ENCODE measurements at regions not wholly inside any gene's neighbourhood (a gene's known extent, or its start where the extent isn't known, plus 50 kb on each side); places are given as distances from the start of the nearest gene placed in this dataset.

GRCh38 chr4:126268106-126268505 lies 953.4 kb downstream of the FAT4 start:
- DNase-seq = no peak
- in situ Hi-C loops (cut with MboI; ENCODE audit: low pct_unique_long_range_greater_than_20kb, low sequenced_read_pairs) = no loop called here

- DNase-seq = no peak
- in situ Hi-C loops (cut with MboI; ENCODE audit: low pct_unique_long_range_greater_than_20kb, low sequenced_read_pairs) = no loop called here
Observed at GRCh38 chr4:126269106-126269505, 954.4 kb downstream of the FAT4 start.

- DNase-seq = no peak
- in situ Hi-C loops (cut with MboI; ENCODE audit: low pct_unique_long_range_greater_than_20kb, low sequenced_read_pairs) = no loop called here
Observed at GRCh38 chr4:126271292-126271691, 956.5 kb downstream of the FAT4 start.

DNA sequence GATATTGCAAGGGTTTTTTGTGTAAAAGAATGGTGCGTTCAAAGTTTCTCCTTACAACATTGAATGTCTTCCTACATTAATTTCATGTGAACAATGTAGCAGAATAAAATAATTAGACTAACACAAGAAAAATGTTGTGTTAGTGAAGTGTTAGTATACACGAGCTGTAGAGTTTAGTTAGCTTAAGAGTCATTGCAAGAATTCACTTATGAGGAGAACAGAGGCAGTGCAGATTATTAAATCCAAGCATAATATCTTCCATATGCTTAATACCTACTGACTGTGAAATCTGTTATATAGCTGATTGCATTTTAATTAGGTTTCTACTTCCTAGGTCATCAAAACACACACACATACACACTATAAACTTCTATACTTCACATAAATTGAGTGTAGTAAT lies 959.0 kb downstream of the FAT4 start:
- in situ Hi-C loops (cut with MboI; ENCODE audit: low pct_unique_long_range_greater_than_20kb, low sequenced_read_pairs) = no loop called here

DNA sequence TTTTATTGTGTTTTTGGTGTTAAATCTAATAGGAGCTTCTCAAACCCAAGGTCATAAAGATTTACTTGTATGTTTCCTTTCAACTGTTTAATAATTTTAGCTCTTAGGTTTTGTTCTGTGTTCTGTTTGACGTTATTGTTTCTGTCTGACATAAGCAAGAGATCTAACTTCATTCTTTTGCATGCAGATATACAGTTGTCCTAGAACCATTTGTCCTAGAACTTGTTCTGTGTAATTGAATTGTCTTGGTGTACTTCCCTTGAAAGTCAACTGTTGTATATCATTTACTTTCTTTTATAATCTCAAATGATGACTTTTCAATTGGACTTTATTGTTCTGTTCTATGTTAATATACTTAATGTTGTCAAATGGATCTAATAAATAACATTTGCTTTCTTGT lies 977.1 kb downstream of the FAT4 start:
- in situ Hi-C loops (cut with MboI; ENCODE audit: low pct_unique_long_range_greater_than_20kb, low sequenced_read_pairs) = no loop called here
- no peak for DNase-seq

More for the DNA sequence above, 959.0 kb downstream of the FAT4 start:
- DNase-seq = no peak

DNA sequence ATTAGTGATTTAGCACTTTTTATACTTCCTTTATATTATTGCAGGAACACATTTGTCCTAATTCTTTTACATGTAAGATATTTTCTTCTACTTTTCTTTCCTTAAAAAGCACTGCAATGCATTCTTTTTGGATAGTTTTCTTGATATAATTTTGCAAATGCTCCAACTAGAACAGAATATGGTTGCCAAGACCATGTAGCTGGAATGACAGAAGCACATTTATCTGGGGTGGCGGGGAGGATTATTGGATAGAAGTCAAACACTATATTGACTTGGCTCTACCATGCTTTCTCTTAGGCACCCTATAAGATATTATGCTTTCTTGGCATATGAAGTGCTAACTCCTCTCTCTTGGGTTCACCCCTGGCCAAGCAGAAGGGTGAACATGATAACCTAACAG lies 983.5 kb downstream of the FAT4 start:
- no peak for DNase-seq
- in situ Hi-C loops (cut with MboI; ENCODE audit: low pct_unique_long_range_greater_than_20kb, low sequenced_read_pairs) = no loop called here

DNA sequence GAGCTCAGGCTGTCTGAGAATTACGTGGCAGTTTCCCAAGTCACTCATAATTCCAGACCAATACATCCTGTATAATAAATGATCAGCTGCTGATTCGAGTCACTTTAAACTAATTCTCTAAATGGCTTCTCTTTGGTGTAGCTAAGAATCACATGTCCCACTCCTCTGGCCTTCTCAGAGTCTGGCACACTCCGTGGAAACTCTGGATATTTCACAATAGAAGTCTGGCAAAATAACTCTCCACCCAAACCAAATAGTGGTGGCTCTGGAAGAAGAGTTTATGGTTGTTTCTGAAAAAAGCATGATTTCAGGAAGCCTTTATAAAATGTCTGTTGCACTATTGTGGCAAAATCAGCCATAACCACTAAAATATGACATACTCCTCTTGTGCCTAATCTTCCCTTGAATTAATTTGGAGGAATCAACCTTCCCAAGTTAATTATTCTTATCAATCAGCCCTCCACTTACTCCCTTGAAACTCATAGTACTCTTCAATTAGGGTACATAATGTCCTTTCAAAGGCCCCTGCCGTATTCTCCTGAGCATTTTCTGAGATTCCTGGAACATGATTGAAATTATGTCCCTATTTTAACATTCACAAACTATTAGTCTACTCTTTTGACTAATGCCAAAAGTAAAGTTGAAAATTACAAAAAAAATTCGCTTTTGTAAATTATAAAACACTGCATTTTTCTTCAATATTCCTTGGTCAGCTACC lies 991.6 kb downstream of the FAT4 start:
- no peak for DNase-seq
- in situ Hi-C loops (cut with MboI; ENCODE audit: low pct_unique_long_range_greater_than_20kb, low sequenced_read_pairs) = no loop called here

- in situ Hi-C loops (cut with MboI; ENCODE audit: low pct_unique_long_range_greater_than_20kb, low sequenced_read_pairs) = no loop called here
- no peak for DNase-seq
Observed at GRCh38 chr4:126318376-126318775, 1003.6 kb downstream of the FAT4 start.

DNA sequence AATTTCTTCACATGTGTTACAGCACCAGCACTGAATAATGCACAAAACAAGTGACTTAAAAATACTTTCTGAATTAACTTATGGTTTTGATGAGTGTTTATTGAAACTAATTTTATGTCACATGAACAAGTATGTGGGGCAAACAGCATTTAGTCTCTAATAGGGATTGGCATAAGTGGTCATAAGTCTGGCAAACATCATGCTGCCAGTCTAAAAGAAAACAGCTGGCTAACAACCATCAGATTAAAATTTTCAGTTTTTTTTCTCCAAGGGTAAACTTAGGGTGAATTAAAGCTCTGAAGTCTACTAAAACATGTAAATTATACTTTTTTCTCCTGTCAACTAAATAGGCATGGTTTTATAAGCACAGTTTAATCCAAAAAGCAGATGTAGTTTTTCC lies 1014.2 kb downstream of the FAT4 start:
- in situ Hi-C loops (cut with MboI; ENCODE audit: low pct_unique_long_range_greater_than_20kb, low sequenced_read_pairs) = no loop called here
- DNase-seq = no peak

GRCh38 chr4:126338548-126338947 lies 1023.8 kb downstream of the FAT4 start:
- no peak for DNase-seq
- in situ Hi-C loops (cut with MboI; ENCODE audit: low pct_unique_long_range_greater_than_20kb, low sequenced_read_pairs) = no loop called here

DNA sequence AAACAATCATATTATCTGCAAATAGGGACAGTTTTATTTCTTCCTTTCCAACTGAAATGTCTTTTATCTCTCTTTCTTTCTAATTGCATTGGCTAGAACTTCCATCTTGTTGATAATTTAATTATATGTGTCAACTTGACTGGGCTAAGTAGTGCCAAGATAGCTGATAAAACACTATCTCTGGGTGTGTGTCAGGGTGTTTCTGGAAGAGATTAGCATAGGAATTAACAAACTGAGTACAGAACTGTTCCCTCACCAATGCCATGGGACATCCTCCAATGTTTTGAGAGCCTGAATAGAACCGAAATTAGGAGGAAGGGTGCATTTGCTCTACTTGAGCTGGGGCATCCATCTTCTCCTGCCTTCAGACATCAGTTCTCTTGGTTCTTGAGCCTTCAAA lies 1027.2 kb downstream of the FAT4 start:
- in situ Hi-C loops (cut with MboI; ENCODE audit: low pct_unique_long_range_greater_than_20kb, low sequenced_read_pairs) = no loop called here
- DNase-seq = no peak

DNA sequence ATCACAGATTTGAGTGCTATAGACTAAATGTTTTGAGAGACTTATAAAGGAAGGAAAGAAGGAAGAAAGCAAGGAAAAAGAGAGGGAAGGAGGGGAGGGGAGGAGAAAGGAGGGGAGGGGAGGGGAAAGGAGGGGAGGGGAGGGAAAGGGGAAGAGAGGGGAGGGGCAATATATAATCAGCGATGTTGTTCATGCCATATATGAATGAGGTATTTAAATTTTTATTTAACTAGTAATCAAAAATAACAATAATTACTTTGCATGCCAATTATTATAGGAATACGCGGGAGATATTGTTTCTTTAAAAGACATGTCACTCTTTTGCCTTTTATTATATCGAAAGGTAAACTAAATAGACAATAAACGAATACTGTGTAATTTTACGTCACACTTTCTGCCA lies 1029.7 kb downstream of the FAT4 start:
- no peak for DNase-seq
- in situ Hi-C loops (cut with MboI; ENCODE audit: low pct_unique_long_range_greater_than_20kb, low sequenced_read_pairs) = no loop called here

DNA sequence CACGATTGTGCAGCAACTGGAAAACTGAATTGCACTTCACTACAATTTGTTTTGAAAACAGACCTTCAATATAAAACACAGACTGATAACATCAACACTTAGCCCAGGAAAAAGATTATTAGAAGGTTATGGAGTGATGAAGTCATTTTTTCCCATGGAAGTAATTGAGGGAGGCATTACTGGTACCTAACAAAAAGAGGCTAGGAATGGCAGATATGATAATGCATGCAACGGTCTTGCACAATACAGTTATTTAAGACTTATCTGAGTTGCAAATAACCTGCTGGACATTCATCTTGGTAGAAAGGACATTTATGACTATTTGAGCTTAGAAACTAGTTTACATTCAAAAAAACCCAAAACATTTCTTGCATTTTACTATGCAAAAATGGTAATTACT lies 1031.9 kb downstream of the FAT4 start:
- DNase-seq = no peak
- in situ Hi-C loops (cut with MboI; ENCODE audit: low pct_unique_long_range_greater_than_20kb, low sequenced_read_pairs) = no loop called here

DNA sequence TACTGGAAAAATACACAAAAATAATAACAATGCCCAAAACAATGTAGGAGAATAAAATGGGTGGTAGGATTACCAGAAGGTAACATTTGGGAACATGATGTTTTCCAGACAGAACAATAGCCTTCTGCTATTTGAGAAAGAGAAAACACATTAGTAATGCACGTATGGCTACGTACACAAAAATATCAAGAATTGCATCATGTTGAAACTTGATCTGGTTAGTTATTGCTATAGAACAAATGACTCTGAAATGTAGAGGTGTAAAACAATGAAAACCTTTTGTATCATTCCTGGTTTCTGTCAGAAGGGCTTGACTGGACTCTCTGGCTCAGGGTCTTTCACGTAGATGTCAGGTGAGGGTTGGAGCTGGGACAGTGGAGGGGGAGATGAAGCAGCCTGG lies 1040.0 kb downstream of the FAT4 start:
- in situ Hi-C loops (cut with MboI; ENCODE audit: low pct_unique_long_range_greater_than_20kb, low sequenced_read_pairs) = no loop called here
- no peak for DNase-seq

DNA sequence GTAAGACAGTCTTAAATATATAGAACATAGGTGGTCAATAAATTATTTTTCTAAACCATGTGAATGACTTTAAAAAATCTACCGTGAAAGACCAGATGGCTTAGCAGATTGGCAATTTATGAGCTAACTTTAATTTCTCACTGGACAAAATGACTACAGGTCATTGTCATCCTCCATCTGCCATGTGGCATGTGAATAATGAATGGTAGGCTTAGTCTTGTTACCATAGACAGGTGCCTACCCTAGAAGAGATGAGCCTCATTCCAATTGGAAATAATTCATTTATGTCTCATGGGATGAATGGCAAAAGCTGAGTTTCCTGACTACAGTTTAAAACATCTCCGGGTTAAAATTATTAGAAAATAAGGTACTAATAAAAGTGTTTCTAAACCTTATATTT lies 1043.3 kb downstream of the FAT4 start:
- in situ Hi-C loops (cut with MboI; ENCODE audit: low pct_unique_long_range_greater_than_20kb, low sequenced_read_pairs) = no loop called here
- DNase-seq = no peak

DNA sequence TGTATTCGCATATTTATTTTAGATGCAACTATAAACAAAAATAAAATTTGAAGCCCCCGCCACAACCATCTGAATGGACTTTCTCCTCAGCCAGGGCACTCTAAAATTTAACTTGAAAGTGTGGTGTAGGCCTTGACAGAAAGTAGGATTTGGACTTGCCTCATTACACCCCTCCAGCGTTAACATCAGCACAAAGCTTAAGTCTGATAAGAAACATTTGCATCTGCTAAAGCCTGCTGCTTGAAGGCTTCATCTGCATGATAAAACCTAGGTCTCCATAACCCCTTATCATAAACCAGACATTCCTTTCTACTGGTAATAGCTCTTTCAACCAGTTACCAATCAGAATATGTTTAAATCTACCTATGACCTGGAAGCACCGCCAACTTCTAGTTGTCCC lies 1046.5 kb downstream of the FAT4 start:
- in situ Hi-C loops (cut with MboI; ENCODE audit: low pct_unique_long_range_greater_than_20kb, low sequenced_read_pairs) = no loop called here
- DNase-seq = no peak

- in situ Hi-C loops (cut with MboI; ENCODE audit: low pct_unique_long_range_greater_than_20kb, low sequenced_read_pairs) = no loop called here
- no peak for DNase-seq
Observed at GRCh38 chr4:126364311-126364911, 1049.7 kb downstream of the FAT4 start.

GRCh38 chr4:126369076-126369475 lies 1054.3 kb downstream of the FAT4 start:
- in situ Hi-C loops (cut with MboI; ENCODE audit: low pct_unique_long_range_greater_than_20kb, low sequenced_read_pairs) = no loop called here
- no peak for DNase-seq

GRCh38 chr4:126372634-126373033 lies 1057.9 kb downstream of the FAT4 start:
- in situ Hi-C loops (cut with MboI; ENCODE audit: low pct_unique_long_range_greater_than_20kb, low sequenced_read_pairs) = no loop called here
- DNase-seq = no peak

DNA sequence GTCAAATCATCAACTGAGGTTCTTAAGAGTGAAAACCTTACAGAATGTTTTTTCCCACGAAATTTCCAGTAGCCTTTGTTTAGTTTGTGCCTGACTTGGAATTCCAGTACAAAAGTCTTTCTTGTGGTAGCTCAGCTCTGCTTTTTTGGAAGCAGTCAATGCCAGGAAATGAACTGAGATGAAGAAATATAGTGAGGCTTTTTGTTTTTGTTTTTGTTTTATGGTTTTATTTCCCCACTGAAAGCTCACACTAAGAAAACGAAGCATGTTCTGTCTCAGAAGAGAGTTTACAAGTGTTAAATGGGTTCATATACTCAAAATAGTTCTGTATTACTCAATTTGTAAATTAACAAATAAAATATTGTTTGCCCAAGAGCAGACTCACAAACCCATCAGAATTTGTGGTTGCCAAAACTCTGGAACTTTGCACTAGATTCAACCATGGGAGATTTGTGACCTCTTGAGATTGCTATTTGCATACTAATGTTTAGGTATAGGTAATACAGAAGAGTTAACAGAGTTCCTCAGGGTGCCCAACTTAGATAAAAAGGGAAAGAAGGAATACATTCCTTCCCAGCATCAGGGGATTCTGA lies 1060.8 kb downstream of the FAT4 start:
- in situ Hi-C loops (cut with MboI; ENCODE audit: low pct_unique_long_range_greater_than_20kb, low sequenced_read_pairs) = no loop called here
- DNase-seq = no peak

DNA sequence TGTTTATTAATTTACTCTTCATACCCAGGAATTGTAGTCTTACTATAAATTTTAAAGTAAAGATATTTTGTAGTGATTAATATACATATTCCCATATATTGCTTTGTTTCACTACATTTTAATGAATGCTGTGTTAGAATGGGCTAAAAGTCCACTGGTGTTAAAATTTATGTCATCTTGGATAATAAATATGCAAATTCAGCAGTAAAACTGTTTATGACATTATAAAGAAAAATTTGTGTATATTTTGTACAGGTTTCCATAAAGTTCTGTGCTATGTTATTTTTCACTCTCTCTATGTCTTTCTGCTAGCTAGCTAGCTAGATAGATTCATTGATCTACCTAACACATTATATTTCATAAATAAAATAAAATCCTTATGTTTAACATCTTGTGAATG lies 1071.2 kb downstream of the FAT4 start:
- no peak for DNase-seq
- in situ Hi-C loops (cut with MboI; ENCODE audit: low pct_unique_long_range_greater_than_20kb, low sequenced_read_pairs) = no loop called here
